H9 (cell line): ENCODE measurements at regions not wholly inside any gene's neighbourhood (a gene's known extent, or its start where the extent isn't known, plus 50 kb on each side); places are given as distances from the start of the nearest gene placed in this dataset.

Source experiments
- DNase-seq: peaks from one replicate; pipeline ENCODE4 v3.0.0-alpha.2; 2017
- H2AFZ ChIP-seq: one replicate; pipeline ENCODE4 v1.6.1; 2013; ENCODE audit warnings: mild to moderate bottlenecking, low read length, control low read depth, moderate library complexity
- H2AK5ac ChIP-seq: 2 replicates; pipeline ENCODE4 v1.6.1; 2013; ENCODE audit warnings: low read length, control low read depth, mixed read lengths; ENCODE audit not compliant: insufficient read length
- H2BK120ac ChIP-seq: one replicate; pipeline ENCODE4 v1.6.1; 2013; ENCODE audit warnings: low read depth, mild to moderate bottlenecking, low read length, control low read depth, inconsistent platforms; ENCODE audit not compliant: poor library complexity, severe bottlenecking
- H2BK12ac ChIP-seq: 2 replicates; pipeline ENCODE4 v1.6.1; 2013; ENCODE audit warnings: low read length, control low read depth, mixed read lengths, low read depth; ENCODE audit not compliant: insufficient read length
- H2BK15ac ChIP-seq: 2 replicates; pipeline ENCODE4 v1.6.1; 2013; ENCODE audit warnings: low read depth, low read length, control low read depth
- H2BK20ac ChIP-seq: one replicate; pipeline ENCODE4 v1.6.1; 2013; ENCODE audit warnings: low read depth, mild to moderate bottlenecking, low read length, control low read depth, inconsistent platforms; ENCODE audit not compliant: poor library complexity, severe bottlenecking
- H2BK5ac ChIP-seq: 2 replicates; pipeline ENCODE4 v1.6.1; 2013; ENCODE audit warnings: low read length, control low read depth, mixed read lengths; ENCODE audit not compliant: insufficient read length
- H3K14ac ChIP-seq: 2 replicates; pipeline ENCODE4 v1.6.1; 2013; ENCODE audit warnings: low read length, control low read depth; ENCODE audit not compliant: insufficient read depth
- H3K18ac ChIP-seq: 2 replicates; pipeline ENCODE4 v1.6.1; 2013; ENCODE audit warnings: low read depth, mild to moderate bottlenecking, mixed read lengths, low read length, control low read depth; ENCODE audit not compliant: insufficient read length
- H3K23ac ChIP-seq: 2 replicates; pipeline ENCODE4 v1.6.1; 2013; ENCODE audit warnings: low read length, control low read depth, mixed read lengths, low read depth; ENCODE audit not compliant: insufficient read length
- H3K23me2 ChIP-seq: 2 replicates; pipeline ENCODE4 v1.6.1; 2013; ENCODE audit warnings: low read depth, mild to moderate bottlenecking, mixed read lengths, low read length, control low read depth; ENCODE audit not compliant: insufficient read length, poor library complexity, severe bottlenecking
- H3K27ac ChIP-seq: 2 replicates; pipeline ENCODE4 v1.5.1; 2013; ENCODE audit warnings: low read length, control low read depth, mixed read lengths, low read depth; ENCODE audit not compliant: insufficient read length
- H3K27me3 ChIP-seq: 2 replicates; pipeline ENCODE4 v1.6.1; 2013; ENCODE audit warnings: low read length, control low read depth, inconsistent platforms; ENCODE audit not compliant: insufficient read depth
- H3K4ac ChIP-seq: 2 replicates; pipeline ENCODE4 v1.6.1; 2013; ENCODE audit warnings: low read depth, mild to moderate bottlenecking, control low read depth, inconsistent platforms, low read length, moderate library complexity
- H3K4me1 ChIP-seq: 2 replicates; pipeline ENCODE4 v1.6.1; 2013; ENCODE audit warnings: low read length, control low read depth, inconsistent platforms; ENCODE audit not compliant: insufficient read depth
- H3K4me2 ChIP-seq: 2 replicates; pipeline ENCODE4 v1.6.1; 2013; ENCODE audit warnings: low read length, control low read depth, mixed read lengths; ENCODE audit not compliant: insufficient read length, insufficient read depth
- H3K56ac ChIP-seq: 2 replicates; pipeline ENCODE4 v1.6.1; 2013; ENCODE audit warnings: low read depth, mild to moderate bottlenecking, mixed read lengths, low read length, control low read depth; ENCODE audit not compliant: insufficient read length
- H3K79me1 ChIP-seq: 2 replicates; pipeline ENCODE4 v1.6.1; 2013; ENCODE audit warnings: low read depth, mild to moderate bottlenecking, moderate library complexity, low read length, control low read depth, inconsistent platforms; ENCODE audit not compliant: insufficient read depth, poor library complexity, severe bottlenecking
- H3K79me2 ChIP-seq: 2 replicates; pipeline ENCODE4 v1.6.1; 2013; ENCODE audit warnings: low read length, control low read depth, inconsistent platforms; ENCODE audit not compliant: insufficient read depth
- H3K9ac ChIP-seq: 2 replicates; pipeline ENCODE4 v1.6.1; 2013; ENCODE audit warnings: low read length, control low read depth, mixed read lengths; ENCODE audit not compliant: insufficient read length; ENCODE audit errors: extremely low read depth
- H3K9me3 ChIP-seq: one replicate; pipeline ENCODE4 v1.6.1; 2013; ENCODE audit warnings: low read depth, low read length, inconsistent platforms; ENCODE audit not compliant: control insufficient read depth
- H3T11ph ChIP-seq: one replicate; pipeline ENCODE4 v1.6.1; 2013; ENCODE audit warnings: mild to moderate bottlenecking, low read length, control low read depth, inconsistent platforms
- H4K20me1 ChIP-seq: one replicate; pipeline ENCODE4 v1.6.1; 2013; ENCODE audit not compliant: control insufficient read depth, insufficient read length, insufficient read depth
- H4K5ac ChIP-seq: 2 replicates; pipeline ENCODE4 v1.6.1; 2013; ENCODE audit warnings: low read depth, mild to moderate bottlenecking, mixed read lengths, low read length, control low read depth; ENCODE audit not compliant: insufficient read length
- H4K8ac ChIP-seq: replicated peaks from 2 replicates; pipeline ENCODE4 v1.6.1; 2013; ENCODE audit warnings: low read length, control low read depth, mixed read lengths, low read depth; ENCODE audit not compliant: insufficient read length
- H4K91ac ChIP-seq: 2 replicates; pipeline ENCODE4 v1.6.1; 2013; ENCODE audit warnings: low read depth, mild to moderate bottlenecking, moderate library complexity, mixed read lengths, low read length, control low read depth; ENCODE audit not compliant: insufficient read length
- H3K27ac Mint-ChIP-seq, 3 experiments: 2 replicates in 2 of 3; 3 replicates in 1 of 3; pipeline ENCODE4 v1.8.0; 2020 to 2021; ENCODE audit warnings: mixed read lengths in 3 of 3, mild to moderate bottlenecking in 1 of 3, moderate library complexity in 1 of 3
- H3K27me3 Mint-ChIP-seq: 2 replicates; pipeline ENCODE4 v1.8.0; 2021; ENCODE audit warnings: low read depth, mild to moderate bottlenecking, moderate library complexity, mixed read lengths
- H3K36me3 Mint-ChIP-seq, 3 experiments: 2 replicates in 2 of 3; 3 replicates in 1 of 3; pipeline ENCODE4 v1.8.0; 2020 to 2021; ENCODE audit warnings: low read depth in 3 of 3, mixed read lengths in 3 of 3; ENCODE audit not compliant: insufficient read depth in 1 of 3
- H3K4me1 Mint-ChIP-seq, 2 experiments: 2 replicates each; pipeline ENCODE4 v1.8.0; 2020; ENCODE audit warnings: mixed read lengths in 2 of 2
- H3K4me3 Mint-ChIP-seq, 2 experiments: 2 replicates in 1 of 2; 3 replicates in 1 of 2; pipeline ENCODE4 v1.8.0; 2020 to 2021; ENCODE audit warnings: mild to moderate bottlenecking in 2 of 2, mixed read lengths in 2 of 2, moderate library complexity in 1 of 2
- H3K9me3 Mint-ChIP-seq, 2 experiments: 2 replicates in 1 of 2; 3 replicates in 1 of 2; pipeline ENCODE4 v1.8.0; 2020; ENCODE audit warnings: mild to moderate bottlenecking in 2 of 2, mixed read lengths in 2 of 2, moderate library complexity in 1 of 2
- whole genome bisulfite sequencing: extraction: QIAGEN DNeasy Blood & Tissue Kit; methylation state at CpG from one replicate; pipeline ENCODE4 v1.1.7; 2013; ENCODE audit warnings: missing lambda C conversion rate, low lambda C conversion rate, mixed read lengths; ENCODE audit not compliant: insufficient read length; ENCODE audit errors: extremely low coverage; 5-methylcytosine and 5-hydroxymethylcytosine counted together
- TF ChIP-seq, protein P1 (sequence below): fragments of 200-600 bp; sonication (generic); conservative IDR thresholded peaks from 3 replicates; pipeline ENCODE4 v1.8.0; 2021; ENCODE audit warnings: antibody characterized with exemption, mild to moderate bottlenecking

DNA sequence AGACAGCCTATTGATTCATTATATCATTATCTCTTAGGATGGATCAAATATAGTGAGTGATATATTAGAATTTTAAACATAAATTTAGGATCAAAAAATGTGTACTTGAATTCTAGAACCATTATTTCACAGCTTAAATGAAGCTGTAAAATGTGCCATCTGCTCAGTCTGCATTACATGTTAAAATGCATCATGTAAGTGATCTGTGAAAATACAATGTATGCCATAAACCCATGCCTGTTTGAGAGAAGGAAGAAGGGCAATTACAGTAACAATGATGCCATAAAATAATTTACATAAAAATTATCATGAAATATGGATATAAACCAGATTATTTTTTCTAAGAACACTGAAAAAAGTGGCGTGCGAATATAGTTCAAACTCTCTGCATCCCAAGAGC lies 1066.0 kb upstream of the ADGRL4 start:
- H2AFZ ChIP-seq = no peak overlapping the region
- no peak overlapping the region for H4K8ac ChIP-seq
- H3K79me2 ChIP-seq = no peaks in the 10 kb centered on the region
- Mint-ChIP-seq H3K27ac (no peak overlapping the region), H3K36me3 (no peaks in the 10 kb centered on the region), H3K27me3 (no peaks in the 10 kb centered on the region), H3K4me1 (no peaks in the 10 kb centered on the region), H3K9me3 (no peaks in the 10 kb centered on the region), H3K4me3 (no peak overlapping the region)
- H3K4me2 ChIP-seq = no peak overlapping the region
- no peak for DNase-seq
- TF ChIP-seq, protein P1, sequence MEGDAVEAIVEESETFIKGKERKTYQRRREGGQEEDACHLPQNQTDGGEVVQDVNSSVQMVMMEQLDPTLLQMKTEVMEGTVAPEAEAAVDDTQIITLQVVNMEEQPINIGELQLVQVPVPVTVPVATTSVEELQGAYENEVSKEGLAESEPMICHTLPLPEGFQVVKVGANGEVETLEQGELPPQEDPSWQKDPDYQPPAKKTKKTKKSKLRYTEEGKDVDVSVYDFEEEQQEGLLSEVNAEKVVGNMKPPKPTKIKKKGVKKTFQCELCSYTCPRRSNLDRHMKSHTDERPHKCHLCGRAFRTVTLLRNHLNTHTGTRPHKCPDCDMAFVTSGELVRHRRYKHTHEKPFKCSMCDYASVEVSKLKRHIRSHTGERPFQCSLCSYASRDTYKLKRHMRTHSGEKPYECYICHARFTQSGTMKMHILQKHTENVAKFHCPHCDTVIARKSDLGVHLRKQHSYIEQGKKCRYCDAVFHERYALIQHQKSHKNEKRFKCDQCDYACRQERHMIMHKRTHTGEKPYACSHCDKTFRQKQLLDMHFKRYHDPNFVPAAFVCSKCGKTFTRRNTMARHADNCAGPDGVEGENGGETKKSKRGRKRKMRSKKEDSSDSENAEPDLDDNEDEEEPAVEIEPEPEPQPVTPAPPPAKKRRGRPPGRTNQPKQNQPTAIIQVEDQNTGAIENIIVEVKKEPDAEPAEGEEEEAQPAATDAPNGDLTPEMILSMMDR = no peak
- no peak overlapping the region for H4K5ac ChIP-seq
- no peak overlapping the region for H3K9ac ChIP-seq
- H3K23ac ChIP-seq = no peak overlapping the region
- H3K4ac ChIP-seq = no peak overlapping the region
- no peaks in the 10 kb centered on the region for H3K27me3 ChIP-seq
- H3K27ac ChIP-seq = no peak overlapping the region
- no peaks in the 10 kb centered on the region for H3K4me1 ChIP-seq
- H2BK20ac ChIP-seq = no peak overlapping the region
- no peak overlapping the region for H3K56ac ChIP-seq
- H4K91ac ChIP-seq = no peak overlapping the region
- no peak overlapping the region for H3K14ac ChIP-seq
- H2BK12ac ChIP-seq = no peak overlapping the region
- H3K79me1 ChIP-seq = no peaks in the 10 kb centered on the region
- H2BK120ac ChIP-seq = no peak overlapping the region
- H3K9me3 ChIP-seq = no peaks in the 10 kb centered on the region
- H3K18ac ChIP-seq = no peak overlapping the region
- no peak overlapping the region for H2AK5ac ChIP-seq
- no peaks in the 10 kb centered on the region for H3K23me2 ChIP-seq
- no peak overlapping the region for H2BK5ac ChIP-seq
- H3T11ph ChIP-seq = no peak overlapping the region
- WGBS = no CpG with 5 or more reads among the region's 2 CpGs
- H2BK15ac ChIP-seq = no peak overlapping the region
- no peaks in the 10 kb centered on the region for H4K20me1 ChIP-seq
